SK-N-SH (cell line): ENCODE measurements at regions not wholly inside any gene's neighbourhood (a gene's known extent, or its start where the extent isn't known, plus 50 kb on each side); places are given as distances from the start of the nearest gene placed in this dataset.
A peak's percentile ranks its signal among the peaks of the same experiment; 100 is the strongest.

Source experiments
- CTCF ChIA-PET: fragments of 300-600, 350-600 bp; formaldehyde crosslinking; extraction: SDS; loops from one replicate; lab custom pipeline; 2021; lab: Yijun Ruan, JAX
- POLR2A ChIA-PET: fragments of 350-600 bp; sonication (Branson Sonifier 250); formaldehyde crosslinking; extraction: SDS; loops from one replicate; lab custom pipeline; 2020; ENCODE audit warnings: antibody characterized with exemption, inconsistent platforms; lab: Yijun Ruan, JAX
- DNase-seq: peaks from one replicate; pipeline ENCODE4 v3.0.0; 2012
- H2AFZ ChIP-seq: fragments of 200-600 bp; sonication (generic); 2 replicates; pipeline ENCODE4 v1.8.1; 2016; ENCODE audit warnings: antibody characterized with exemption, mild to moderate bottlenecking, low read depth
- H3F3A ChIP-seq: fragments of 200-600 bp; sonication (generic); replicated peaks from 2 replicates; pipeline ENCODE3; 2016; ENCODE audit warnings: antibody characterized with exemption, mild to moderate bottlenecking; ENCODE audit not compliant: insufficient read depth
- H3K27ac ChIP-seq, 2 experiments: fragments of 200-500 bp in 1 of 2; fragments of 200-600 bp in 1 of 2; sonication (Bioruptor generic) in 1 of 2; sonication (generic), shearing (Covaris generic) in 1 of 2; 2 replicates each; pipeline versions ENCODE4 v1.5.1 to v1.6.1; 2014 to 2016; ENCODE audit warnings: low read depth in 2 of 2, inconsistent platforms in 1 of 2, low read length in 1 of 2, mild to moderate bottlenecking in 1 of 2, mixed read lengths in 1 of 2
- H3K27me3 ChIP-seq: fragments of 200-600 bp; sonication (generic), shearing (Covaris generic); 2 replicates; pipeline ENCODE4 v1.6.1; 2016; ENCODE audit warnings: mixed run types; ENCODE audit not compliant: insufficient read depth
- H3K36me3 ChIP-seq, 2 experiments: fragments of 200-500 bp in 1 of 2; fragments of 200-600 bp in 1 of 2; sonication (Bioruptor generic) in 1 of 2; sonication (generic) in 1 of 2; replicated peaks in 1 of 2; 2 replicates each; pipeline versions ENCODE3 to v1.5.1; 2014 to 2016; ENCODE audit warnings: low read length in 1 of 2, mild to moderate bottlenecking in 1 of 2; ENCODE audit not compliant: insufficient read depth in 2 of 2, control insufficient read depth in 1 of 2
- H3K4me1 ChIP-seq, 2 experiments: fragments of 200-500 bp in 1 of 2; fragments of 200-600 bp in 1 of 2; sonication (Bioruptor generic) in 1 of 2; sonication (generic), shearing (Covaris generic) in 1 of 2; 2 replicates each; pipeline versions ENCODE4 v1.5.1 to v1.6.1; 2014 to 2016; ENCODE audit warnings: low read depth in 1 of 2, low read length in 1 of 2, mixed run types in 1 of 2; ENCODE audit not compliant: insufficient read depth in 2 of 2, control insufficient read depth in 1 of 2
- H3K4me2 ChIP-seq: fragments of 200-600 bp; sonication (generic), shearing (Covaris generic); 2 replicates; pipeline ENCODE4 v1.6.1; 2017; ENCODE audit warnings: mixed run types
- H3K4me3 ChIP-seq, 2 experiments: fragments of 200-500 bp in 1 of 2; fragments of 200-600 bp in 1 of 2; sonication (Bioruptor generic) in 1 of 2; sonication (generic), shearing (Covaris generic) in 1 of 2; 2 replicates each; pipeline versions ENCODE4 v1.5.1 to v1.8.1; 2014 to 2016; ENCODE audit warnings: low read depth in 2 of 2, inconsistent platforms in 1 of 2, low read length in 1 of 2, mild to moderate bottlenecking in 1 of 2, mixed read lengths in 1 of 2, moderate library complexity in 1 of 2
- H3K79me2 ChIP-seq: fragments of 200-600 bp; sonication (generic); 2 replicates; pipeline ENCODE4 v1.8.1; 2017; ENCODE audit warnings: mild to moderate bottlenecking; ENCODE audit not compliant: insufficient read depth
- H3K9ac ChIP-seq: fragments of 200-600 bp; sonication (generic); 2 replicates; pipeline ENCODE4 v1.6.1; 2017; ENCODE audit warnings: mixed run types
- H3K9me2 ChIP-seq: fragments of 200-600 bp; sonication (generic); 2 replicates; pipeline ENCODE4 v1.6.1; 2017; ENCODE audit warnings: mixed run types
- H3K9me3 ChIP-seq: fragments of 200-600 bp; sonication (generic); 2 replicates; pipeline ENCODE4 v1.6.1; 2017; ENCODE audit warnings: mixed run types, mild to moderate bottlenecking, moderate library complexity
- H4K20me1 ChIP-seq: fragments of 200-600 bp; sonication (generic); 2 replicates; pipeline ENCODE4 v1.6.1; 2017; ENCODE audit warnings: mild to moderate bottlenecking, mixed run types; ENCODE audit not compliant: insufficient read depth
- EP300 ChIP-seq, 2 experiments: IDR thresholded peaks; 2 replicates each; pipeline versions ENCODE4 v1.4.0 to v1.6.1; 2012; ENCODE audit warnings: borderline replicate concordance in 1 of 2, low read depth in 1 of 2, low read length in 1 of 2
- GATA2 ChIP-seq: sonication (generic); formaldehyde crosslinking; IDR thresholded peaks from 2 replicates; pipeline ENCODE4 v1.5.0; 2020; ENCODE audit warnings: mild to moderate bottlenecking, missing genetic modification reagents
- PBX3 ChIP-seq: IDR thresholded peaks from 2 replicates; pipeline ENCODE4; 2012
- RCOR1 ChIP-seq: fragments of 150-350 bp; IDR thresholded peaks from 2 replicates; pipeline ENCODE4 v1.6.1; 2017; ENCODE audit warnings: antibody characterized with exemption, low read length
- REST ChIP-seq: IDR thresholded peaks from 2 replicates; pipeline ENCODE4 v1.6.1; 2012; ENCODE audit warnings: mild to moderate bottlenecking, low read depth, low read length, moderate library complexity
- TAF1 ChIP-seq: IDR thresholded peaks from 2 replicates; pipeline ENCODE4 v1.6.1; 2012; ENCODE audit warnings: low read depth, mild to moderate bottlenecking, low read length, moderate library complexity, borderline replicate concordance
- USF1 ChIP-seq: IDR thresholded peaks from 2 replicates; pipeline ENCODE4 v1.4.0; 2012; ENCODE audit warnings: low read depth, borderline replicate concordance
- WGBS: methylation state at CpG from one replicate; pipeline ENCODE4 v1.1.6; 2017; ENCODE audit warnings: low lambda C conversion rate; 5-methylcytosine and 5-hydroxymethylcytosine counted together

- no peak for TF ChIP-seq REST
These were observed 146.9 kb downstream of the RHOU start (continued) for GRCh38 chr1:228882041-228882770.

- Histone ChIP-seq H3K9ac (no peak overlapping the region), H3K4me1 (peaks cover 0 to 15% of the 10 kb centered on the region in 2 experiments; a peak in 2 of 4 replicates), H3K4me2 (no peak overlapping the region), H3K27ac (no peak overlapping the region), H3K9me2 (no peaks in the 10 kb centered on the region), H3K4me3 (no peak overlapping the region), H3K27me3 (no peaks in the 10 kb centered on the region), H2AFZ (no peak overlapping the region), H4K20me1 (no peaks in the 10 kb centered on the region), H3K36me3 (no peaks in the 10 kb centered on the region), H3K79me2 (no peaks in the 10 kb centered on the region), H3K9me3 (no peaks in the 10 kb centered on the region), H3F3A (no peaks in the 10 kb centered on the region)
- no peak for TF ChIP-seq TAF1
- 0 out of 4 replicates have a peak, but pooled peaks of 1 of the 2 experiments have one; percentile 18 for TF ChIP-seq EP300 (IDR thresholded peaks at IDR 0.05; ENCODE audit: borderline replicate concordance in 1 of 2, low read depth in 1 of 2, low read length in 1 of 2)
- no peak for TF ChIP-seq USF1
- TF ChIP-seq PBX3, result 0 out of 2 replicates have a peak, but pooled peaks have one; percentile 16
- TF ChIP-seq GATA2 (CRISPR knock-in tag), result peak; percentile 23; the same call in 1 of the 2 replicates
- no peak for TF ChIP-seq RCOR1
- CTCF ChIA-PET, result interaction anchor here (0.6 to 2.4 kb wide), 5 partner anchors 9 to 1754 kb away, joined by 3 to 6 read pairs (median 4); partner anchors contain the start of gene RHOU
- WGBS, result 38% methylated on average over 3 of the region's 4 CpGs
- DNase-seq, result no peak
- POLR2A ChIA-PET, result interaction anchor here (1.1 kb wide), 1 partner anchor 18 kb away, joined by 3 read pairs; no protein-coding TSS in a partner anchor
These were observed 147.6 kb downstream of the RHOU start for GRCh38 chr1:228882771-228883450.
